ENCODE measurements at regions not wholly inside any gene's neighbourhood (a gene's known extent, or its start where the extent isn't known, plus 50 kb on each side); places are given as distances from the start of the nearest gene placed in this dataset.

DNA sequence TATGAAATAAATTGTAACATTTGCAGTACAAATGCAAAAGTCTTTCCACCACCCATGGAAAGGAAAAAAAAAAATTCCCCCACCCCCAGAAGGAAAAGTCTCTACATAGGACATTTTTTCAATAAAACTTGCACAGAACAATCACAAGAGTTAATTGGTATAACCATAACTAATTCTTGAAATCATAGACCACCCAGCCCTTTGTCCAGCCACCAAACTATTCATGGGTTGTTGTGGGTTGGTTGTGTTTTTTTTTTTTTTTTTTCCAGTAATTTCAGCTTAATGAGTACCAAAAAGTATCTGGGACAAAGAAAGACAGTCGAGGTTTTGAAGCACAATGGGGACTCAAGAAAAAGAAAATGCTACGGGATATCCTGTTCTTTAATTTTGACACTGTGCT lies 355.0 kb upstream of the ROBO2 start:
- TF ChIP-seq EP300 (IDR thresholded peaks at IDR 0.05) = no peak
- TF ChIP-seq, protein P1, sequence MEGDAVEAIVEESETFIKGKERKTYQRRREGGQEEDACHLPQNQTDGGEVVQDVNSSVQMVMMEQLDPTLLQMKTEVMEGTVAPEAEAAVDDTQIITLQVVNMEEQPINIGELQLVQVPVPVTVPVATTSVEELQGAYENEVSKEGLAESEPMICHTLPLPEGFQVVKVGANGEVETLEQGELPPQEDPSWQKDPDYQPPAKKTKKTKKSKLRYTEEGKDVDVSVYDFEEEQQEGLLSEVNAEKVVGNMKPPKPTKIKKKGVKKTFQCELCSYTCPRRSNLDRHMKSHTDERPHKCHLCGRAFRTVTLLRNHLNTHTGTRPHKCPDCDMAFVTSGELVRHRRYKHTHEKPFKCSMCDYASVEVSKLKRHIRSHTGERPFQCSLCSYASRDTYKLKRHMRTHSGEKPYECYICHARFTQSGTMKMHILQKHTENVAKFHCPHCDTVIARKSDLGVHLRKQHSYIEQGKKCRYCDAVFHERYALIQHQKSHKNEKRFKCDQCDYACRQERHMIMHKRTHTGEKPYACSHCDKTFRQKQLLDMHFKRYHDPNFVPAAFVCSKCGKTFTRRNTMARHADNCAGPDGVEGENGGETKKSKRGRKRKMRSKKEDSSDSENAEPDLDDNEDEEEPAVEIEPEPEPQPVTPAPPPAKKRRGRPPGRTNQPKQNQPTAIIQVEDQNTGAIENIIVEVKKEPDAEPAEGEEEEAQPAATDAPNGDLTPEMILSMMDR (IDR thresholded peaks at IDR 0.05) = no peak

Data from stomach (tissue), 4 donors.